ENCODE measurements at regions not wholly inside any gene's neighbourhood (a gene's known extent, or its start where the extent isn't known, plus 50 kb on each side); places are given as distances from the start of the nearest gene placed in this dataset.

DNA sequence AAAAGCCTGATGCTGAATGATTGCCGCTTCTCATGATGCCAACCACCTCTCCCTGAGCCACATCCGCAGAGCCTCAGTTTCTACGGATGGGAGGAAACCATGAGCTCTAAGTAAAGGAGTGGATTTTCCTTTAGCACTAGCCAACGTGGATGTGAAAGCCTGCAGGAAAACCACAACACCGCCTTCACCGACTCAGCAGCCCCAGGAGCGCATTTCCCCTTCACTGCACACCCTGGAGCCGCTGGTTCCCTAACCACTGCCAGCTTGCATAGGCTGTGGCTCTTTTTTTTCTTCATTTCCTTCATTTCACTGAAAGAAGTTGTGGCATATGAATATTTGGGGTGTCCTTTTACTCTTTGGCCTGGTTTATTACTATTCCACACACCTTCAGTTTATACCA, 50.5 kb upstream of the SSTR4 start:
- H3K4me3 ChIP-seq (ENCODE audit: low read depth, low read length), result no peak overlapping the region
- TF ChIP-seq CTCF (IDR thresholded peaks at IDR 0.05; ENCODE audit: borderline replicate concordance, insufficient read depth, low read depth, low read length), result no peak

DNA sequence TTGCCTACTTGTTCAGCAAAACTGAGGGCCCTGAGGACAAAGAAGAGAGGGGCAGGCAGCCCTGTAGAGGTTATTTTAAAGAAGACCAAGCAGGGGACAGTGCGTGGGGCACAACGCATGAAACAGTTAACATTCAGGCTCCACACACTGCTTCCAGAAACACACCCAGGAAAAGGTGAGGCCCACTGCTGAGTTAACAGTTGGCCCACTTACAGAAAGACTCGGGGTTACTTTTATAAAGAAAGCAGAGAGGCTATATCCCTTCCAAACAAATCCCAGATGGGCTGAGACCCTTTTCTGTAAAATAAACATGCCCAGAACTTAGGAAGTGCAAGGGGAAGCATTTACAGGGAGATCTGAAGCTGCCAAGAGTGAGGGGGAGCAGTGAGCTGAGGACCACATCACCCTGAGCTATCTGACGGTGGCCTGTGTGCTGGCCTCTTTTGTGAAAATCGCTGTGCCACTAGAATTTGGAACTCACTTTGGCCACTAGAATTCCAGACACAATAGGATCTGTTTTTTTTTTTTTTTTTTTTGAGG, 49.8 kb upstream of the SSTR4 start:
- no peak overlapping the region for H3K4me3 ChIP-seq (ENCODE audit: low read depth, low read length)
- TF ChIP-seq CTCF (IDR thresholded peaks at IDR 0.05; ENCODE audit: borderline replicate concordance, insufficient read depth, low read depth, low read length), result no peak

Measured in GM12875 (cell line).